MM.1S (cell line): ENCODE measurements at regions not wholly inside any gene's neighbourhood (a gene's known extent, or its start where the extent isn't known, plus 50 kb on each side); places are given as distances from the start of the nearest gene placed in this dataset.

ENCODE experiments used
- DNase-seq: peaks from one replicate; pipeline ENCODE4 v3.0.0-alpha.2; 2015
- H2AFZ ChIP-seq: fragments of 300-600 bp; sonication (generic); 2 replicates; pipeline ENCODE4 v1.6.0; 2016; ENCODE audit warnings: antibody characterized with exemption, low read length
- H3F3A ChIP-seq: fragments of 300-600 bp; sonication (generic); 2 replicates; pipeline ENCODE4 v1.6.1; 2016; ENCODE audit warnings: mild to moderate bottlenecking, antibody characterized with exemption, low read length, moderate library complexity, mixed read lengths; ENCODE audit not compliant: insufficient read depth
- H3K27ac ChIP-seq: fragments of 300-600 bp; sonication (generic); 2 replicates; pipeline ENCODE4 v1.5.1; 2016; ENCODE audit warnings: mild to moderate bottlenecking, low read length
- H3K27me3 ChIP-seq: fragments of 300-600 bp; sonication (generic); replicated peaks from 2 replicates; pipeline ENCODE4 v1.6.0; 2016; ENCODE audit warnings: low read length; ENCODE audit not compliant: insufficient read depth
- H3K36me3 ChIP-seq: fragments of 300-600 bp; sonication (generic); replicated peaks from 2 replicates; pipeline ENCODE4 v1.6.1; 2016; ENCODE audit warnings: mild to moderate bottlenecking, low read length, mixed read lengths; ENCODE audit not compliant: insufficient read depth
- H3K4me1 ChIP-seq: fragments of 300-600 bp; sonication (generic); 2 replicates; pipeline ENCODE4 v1.6.1; 2016; ENCODE audit warnings: low read length, mixed read lengths
- H3K4me2 ChIP-seq: fragments of 300-600 bp; sonication (generic); 2 replicates; pipeline ENCODE4 v1.6.0; 2016; ENCODE audit warnings: low read depth, low read length
- H3K4me3 ChIP-seq: fragments of 300-600 bp; sonication (generic); 2 replicates; pipeline ENCODE4 v1.5.1; 2016; ENCODE audit warnings: low read length, mixed read lengths
- H3K79me2 ChIP-seq: fragments of 300-600 bp; sonication (generic); 2 replicates; pipeline ENCODE4 v1.6.1; 2016; ENCODE audit warnings: mixed run types, low read length, mixed read lengths
- H3K9ac ChIP-seq: fragments of 300-600 bp; sonication (generic); 2 replicates; pipeline ENCODE4 v1.6.1; 2016; ENCODE audit warnings: low read length, mixed read lengths
- H3K9me2 ChIP-seq: fragments of 300-600 bp; sonication (generic); replicated peaks from 2 replicates; pipeline ENCODE4 v1.6.1; 2016; ENCODE audit warnings: mild to moderate bottlenecking, low read length, mixed read lengths; ENCODE audit not compliant: insufficient read depth
- H3K9me3 ChIP-seq: fragments of 300-600 bp; sonication (generic); replicated peaks from 2 replicates; pipeline ENCODE4 v1.6.1; 2016; ENCODE audit warnings: mild to moderate bottlenecking, low read length, mixed read lengths; ENCODE audit not compliant: insufficient read depth
- H4K20me1 ChIP-seq: fragments of 300-600 bp; sonication (generic); 2 replicates; pipeline ENCODE4 v1.6.1; 2016; ENCODE audit warnings: mild to moderate bottlenecking, low read length, moderate library complexity, mixed read lengths; ENCODE audit not compliant: insufficient read depth
- EZH2 ChIP-seq: fragments of 300-600 bp; sonication (generic); optimal IDR thresholded peaks from 2 replicates; pipeline ENCODE3; 2017; ENCODE audit warnings: low read depth, mild to moderate bottlenecking, antibody characterized with exemption, low read length, mixed read lengths
- EZH2phosphoT487 ChIP-seq: fragments of 300-600 bp; sonication (generic); IDR thresholded peaks from 2 replicates; pipeline ENCODE4 v1.6.1; 2018; ENCODE audit warnings: antibody characterized with exemption, low read length
- TF ChIP-seq, protein P1 (sequence below): fragments of 300-600 bp; sonication (generic); IDR thresholded peaks from 2 replicates; pipeline ENCODE4 v1.5.1; 2016; ENCODE audit warnings: antibody characterized with exemption, low read length, mixed read lengths

DNA sequence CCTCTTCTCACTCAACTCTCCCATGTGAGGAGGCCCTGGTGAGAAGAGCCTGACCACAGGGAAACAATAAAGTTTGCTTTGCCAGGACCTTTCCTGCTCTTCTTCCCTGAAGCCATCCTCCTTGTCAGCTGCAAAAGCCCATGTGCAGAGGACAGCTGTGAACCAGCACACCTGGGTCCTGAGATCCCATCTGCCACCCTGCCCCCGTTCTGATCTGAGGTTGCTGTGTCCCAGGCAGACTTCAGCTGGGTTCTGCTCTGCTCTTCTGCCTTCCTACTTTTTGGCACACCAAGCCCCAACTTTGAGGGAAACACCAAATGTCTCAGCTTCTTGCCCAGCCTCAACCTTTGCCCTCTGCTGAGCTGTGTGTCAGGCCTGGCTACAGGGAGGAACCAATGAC lies 595.1 kb upstream of the ARPP21 start:
- Histone ChIP-seq H3K9me3 (no peaks in the 10 kb centered on the region), H4K20me1 (no peaks in the 10 kb centered on the region), H3K79me2 (no peaks in the 10 kb centered on the region), H3K36me3 (no peaks in the 10 kb centered on the region), H3K9me2 (no peaks in the 10 kb centered on the region), H3F3A (no peaks in the 10 kb centered on the region), H3K27me3 (no peaks in the 10 kb centered on the region), H2AFZ (no peak overlapping the region), H3K27ac (no peak overlapping the region), H3K9ac (no peak overlapping the region), H3K4me2 (no peak overlapping the region), H3K4me3 (no peak overlapping the region), H3K4me1 (no peaks in the 10 kb centered on the region)
- DNase-seq, result no peak
- TF ChIP-seq EZH2phosphoT487, result no peak
- TF ChIP-seq EZH2, result no peak
- TF ChIP-seq, protein P1, sequence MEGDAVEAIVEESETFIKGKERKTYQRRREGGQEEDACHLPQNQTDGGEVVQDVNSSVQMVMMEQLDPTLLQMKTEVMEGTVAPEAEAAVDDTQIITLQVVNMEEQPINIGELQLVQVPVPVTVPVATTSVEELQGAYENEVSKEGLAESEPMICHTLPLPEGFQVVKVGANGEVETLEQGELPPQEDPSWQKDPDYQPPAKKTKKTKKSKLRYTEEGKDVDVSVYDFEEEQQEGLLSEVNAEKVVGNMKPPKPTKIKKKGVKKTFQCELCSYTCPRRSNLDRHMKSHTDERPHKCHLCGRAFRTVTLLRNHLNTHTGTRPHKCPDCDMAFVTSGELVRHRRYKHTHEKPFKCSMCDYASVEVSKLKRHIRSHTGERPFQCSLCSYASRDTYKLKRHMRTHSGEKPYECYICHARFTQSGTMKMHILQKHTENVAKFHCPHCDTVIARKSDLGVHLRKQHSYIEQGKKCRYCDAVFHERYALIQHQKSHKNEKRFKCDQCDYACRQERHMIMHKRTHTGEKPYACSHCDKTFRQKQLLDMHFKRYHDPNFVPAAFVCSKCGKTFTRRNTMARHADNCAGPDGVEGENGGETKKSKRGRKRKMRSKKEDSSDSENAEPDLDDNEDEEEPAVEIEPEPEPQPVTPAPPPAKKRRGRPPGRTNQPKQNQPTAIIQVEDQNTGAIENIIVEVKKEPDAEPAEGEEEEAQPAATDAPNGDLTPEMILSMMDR, result no peak

DNA sequence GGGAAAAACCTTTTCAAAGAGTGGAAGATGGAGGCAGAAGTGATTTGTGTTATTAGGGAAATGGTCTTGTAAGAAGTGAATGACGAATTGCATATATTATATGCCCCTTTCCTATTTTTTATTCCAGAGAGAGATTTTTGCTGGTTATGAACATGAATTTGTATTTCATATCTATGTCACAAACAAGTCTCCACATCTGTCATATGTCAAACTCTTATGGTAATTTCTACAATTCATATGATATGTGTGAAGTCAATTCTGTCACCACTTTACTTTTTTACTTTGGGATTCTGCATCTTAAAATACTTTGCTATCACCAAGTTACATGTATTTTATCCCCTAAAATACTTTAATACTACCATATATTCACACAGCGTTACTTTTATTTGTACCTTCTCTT lies 594.2 kb upstream of the ARPP21 start:
- no peak overlapping the region for H2AFZ ChIP-seq
- no peaks in the 10 kb centered on the region for H3K4me1 ChIP-seq
- no peaks in the 10 kb centered on the region for H4K20me1 ChIP-seq
- no peak overlapping the region for H3K27ac ChIP-seq
- no peaks in the 10 kb centered on the region for H3K9me3 ChIP-seq
- TF ChIP-seq EZH2 (no peak), EZH2phosphoT487 (no peak)
- TF ChIP-seq, protein P1, result no peak
- H3K27me3 ChIP-seq, result no peaks in the 10 kb centered on the region
- no peaks in the 10 kb centered on the region for H3F3A ChIP-seq
- no peaks in the 10 kb centered on the region for H3K79me2 ChIP-seq
- no peak overlapping the region for H3K9ac ChIP-seq
- no peaks in the 10 kb centered on the region for H3K9me2 ChIP-seq
- H3K4me3 ChIP-seq, result no peak overlapping the region
- H3K36me3 ChIP-seq, result no peaks in the 10 kb centered on the region
- no peak for DNase-seq
- H3K4me2 ChIP-seq, result no peak overlapping the region

DNA sequence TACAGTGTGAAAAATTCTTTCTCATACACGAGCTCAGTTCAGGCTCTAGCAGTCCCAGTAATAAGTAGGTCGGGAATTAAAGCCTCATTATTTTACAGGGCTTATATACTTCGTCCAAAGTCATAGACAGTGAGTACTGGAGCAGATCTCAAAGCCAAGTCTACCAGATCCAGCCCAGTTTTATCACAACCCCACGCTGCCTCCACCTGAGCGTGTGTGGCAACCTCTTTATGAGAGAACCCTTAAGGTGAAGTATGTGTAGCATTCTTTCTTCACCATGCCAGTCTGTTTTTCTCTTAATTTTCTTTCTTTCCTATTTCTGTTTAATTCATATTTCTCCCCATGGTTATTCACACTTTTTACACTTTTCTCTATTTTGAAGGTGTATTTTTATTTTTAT lies 574.6 kb upstream of the ARPP21 start:
- Histone ChIP-seq H4K20me1 (no peaks in the 10 kb centered on the region), H3K9me3 (no peaks in the 10 kb centered on the region), H3K36me3 (no peaks in the 10 kb centered on the region), H3K79me2 (no peaks in the 10 kb centered on the region), H3K4me3 (no peak overlapping the region), H3F3A (no peaks in the 10 kb centered on the region), H3K9ac (no peak overlapping the region), H3K4me2 (no peak overlapping the region), H3K4me1 (no peaks in the 10 kb centered on the region), H3K27ac (no peak overlapping the region), H2AFZ (no peak overlapping the region), H3K9me2 (no peaks in the 10 kb centered on the region), H3K27me3 (no peaks in the 10 kb centered on the region)
- TF ChIP-seq EZH2phosphoT487 (no peak), EZH2 (no peak)
- TF ChIP-seq, protein P1, result no peak
- no peak for DNase-seq
